NAMALWA (cell line): ENCODE measurements at regions not wholly inside any gene's neighbourhood (a gene's known extent, or its start where the extent isn't known, plus 50 kb on each side); places are given as distances from the start of the nearest gene placed in this dataset.

Source experiments
- DNase-seq: peaks from one replicate; pipeline ENCODE4 v3.0.0-alpha.2; 2015; ENCODE audit warnings: low spot score

- DNase-seq, result no peak
Observed at GRCh38 chr13:67440236-67440975, 210.3 kb upstream of the PCDH9 start.

- DNase-seq, result no peak
Observed at GRCh38 chr13:67439365-67439764, 209.2 kb upstream of the PCDH9 start.

- DNase-seq, result no peak
Observed at GRCh38 chr13:67438465-67438864, 208.3 kb upstream of the PCDH9 start.

- no peak for DNase-seq
Observed at GRCh38 chr13:67437244-67437643, 207.1 kb upstream of the PCDH9 start.

DNA sequence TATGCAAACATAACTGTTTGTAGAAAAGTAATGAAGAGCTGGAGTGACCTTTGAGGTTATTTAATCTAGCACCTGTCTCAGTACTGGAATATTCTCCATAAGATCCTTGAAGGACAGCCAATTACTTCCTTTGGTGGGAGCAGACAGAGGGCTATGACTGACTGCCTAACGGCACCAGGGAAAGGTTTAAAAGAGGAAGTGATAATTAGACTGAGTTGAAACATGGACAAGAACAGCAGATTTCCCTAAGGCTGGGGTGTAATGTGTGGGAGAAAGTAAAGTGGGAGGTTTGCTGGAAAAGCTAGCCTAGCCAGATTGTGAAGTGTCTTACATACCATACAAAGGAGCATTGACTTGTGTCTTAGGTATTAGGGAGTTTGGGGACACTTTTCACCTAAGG is 191.3 kb upstream of the PCDH9 start:
- no peak for DNase-seq

GRCh38 chr13:67416047-67416925 is 186.2 kb upstream of the PCDH9 start:
- DNase-seq, result peak; percentile 61

DNA sequence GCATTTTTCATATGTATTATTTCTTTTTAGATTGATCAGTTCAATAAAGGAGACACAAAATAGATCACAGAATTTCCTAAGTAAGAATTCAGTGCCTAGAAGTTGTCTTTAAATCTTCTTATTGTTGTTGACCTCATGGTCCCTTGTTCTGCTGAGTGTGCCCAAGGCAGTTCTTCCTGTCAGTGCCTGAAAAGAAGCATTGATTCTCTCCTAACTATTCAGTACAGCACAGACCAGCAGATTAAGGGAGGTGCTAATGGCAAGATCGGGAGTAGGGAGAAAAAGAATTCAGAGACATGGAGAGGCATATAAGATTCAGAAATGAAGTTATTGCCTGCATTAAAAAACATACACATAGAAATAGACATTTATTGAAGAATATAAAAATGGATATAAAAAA is 180.5 kb upstream of the PCDH9 start:
- no peak for DNase-seq

DNA sequence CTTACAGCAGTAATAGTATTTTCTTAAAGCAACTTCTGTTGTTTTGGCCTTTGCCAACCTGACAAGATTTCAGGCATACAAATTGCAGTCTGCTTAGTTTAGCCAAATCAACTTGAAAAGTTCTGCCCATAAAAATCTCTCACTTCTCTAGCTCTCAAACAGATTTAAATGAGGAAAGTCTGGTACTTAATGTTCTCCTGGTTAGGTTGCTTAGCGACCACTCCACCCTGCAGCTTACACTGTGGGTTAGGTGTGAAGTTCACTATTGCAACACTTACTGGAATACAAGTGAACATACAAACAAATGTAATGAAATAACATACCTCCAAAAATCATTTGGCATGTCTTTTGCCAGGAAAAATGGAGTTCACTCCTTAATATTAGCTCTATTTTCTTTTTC is 178.7 kb upstream of the PCDH9 start:
- DNase-seq, result no peak

DNA sequence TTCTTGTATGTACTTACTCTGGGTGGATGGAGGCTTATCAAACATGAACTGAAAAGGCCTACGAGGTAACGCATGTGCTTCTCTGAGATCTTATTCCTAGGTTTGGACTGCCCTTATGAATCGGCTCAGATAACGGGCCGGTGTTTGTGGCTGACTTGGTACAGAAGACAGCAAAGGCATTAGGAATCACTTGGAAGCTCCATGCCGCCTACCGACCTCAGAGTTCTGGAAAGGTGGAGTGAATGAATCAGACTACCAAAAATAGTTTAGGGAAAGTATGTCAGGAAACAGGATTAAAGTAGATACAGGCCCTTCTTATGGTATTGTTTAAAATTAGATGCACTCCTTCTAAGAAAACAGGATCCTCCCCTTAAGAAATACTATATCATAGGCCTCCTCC is 172.4 kb upstream of the PCDH9 start:
- DNase-seq, result no peak

DNA sequence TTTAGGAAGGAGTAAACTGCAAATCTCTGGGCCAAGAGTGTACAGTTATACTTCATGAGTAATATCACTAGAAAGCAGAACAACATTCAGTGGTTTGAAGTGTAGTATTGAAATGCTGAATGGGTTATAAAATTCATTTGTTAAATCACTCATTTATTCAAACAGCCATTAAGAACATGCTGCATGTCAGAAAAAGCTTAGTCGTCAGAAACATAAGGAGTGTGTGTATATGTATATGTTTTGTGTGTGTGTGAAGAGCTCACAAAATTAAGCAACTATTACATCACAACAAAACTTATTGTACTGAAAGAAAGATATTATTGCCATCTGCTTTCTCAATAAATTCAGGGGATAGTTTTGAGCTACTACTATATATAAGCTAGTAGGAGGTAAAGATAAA is 165.4 kb upstream of the PCDH9 start:
- DNase-seq, result no peak

GRCh38 chr13:67392014-67392413 is 161.9 kb upstream of the PCDH9 start:
- DNase-seq, result no peak

GRCh38 chr13:67390462-67391086 is 160.4 kb upstream of the PCDH9 start:
- no peak for DNase-seq

DNA sequence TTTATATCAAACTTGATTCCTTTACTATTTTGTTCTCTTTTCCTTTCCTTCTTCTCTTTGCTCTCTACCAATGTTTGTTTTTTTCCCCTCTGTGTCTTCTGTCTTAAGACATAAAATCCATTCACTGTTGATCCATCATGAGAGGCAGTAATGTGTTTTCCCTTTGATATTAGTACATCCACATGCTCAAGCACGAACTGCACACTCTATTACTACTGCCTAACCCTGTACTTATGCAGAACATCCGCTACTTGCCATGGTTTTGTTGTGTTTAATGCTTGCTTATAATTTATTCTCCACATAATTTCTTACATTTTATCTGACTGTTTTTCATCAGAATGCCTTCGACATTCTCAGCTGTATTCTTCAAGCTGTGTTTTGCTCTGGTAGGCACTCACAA is 159.0 kb upstream of the PCDH9 start:
- no peak for DNase-seq

DNA sequence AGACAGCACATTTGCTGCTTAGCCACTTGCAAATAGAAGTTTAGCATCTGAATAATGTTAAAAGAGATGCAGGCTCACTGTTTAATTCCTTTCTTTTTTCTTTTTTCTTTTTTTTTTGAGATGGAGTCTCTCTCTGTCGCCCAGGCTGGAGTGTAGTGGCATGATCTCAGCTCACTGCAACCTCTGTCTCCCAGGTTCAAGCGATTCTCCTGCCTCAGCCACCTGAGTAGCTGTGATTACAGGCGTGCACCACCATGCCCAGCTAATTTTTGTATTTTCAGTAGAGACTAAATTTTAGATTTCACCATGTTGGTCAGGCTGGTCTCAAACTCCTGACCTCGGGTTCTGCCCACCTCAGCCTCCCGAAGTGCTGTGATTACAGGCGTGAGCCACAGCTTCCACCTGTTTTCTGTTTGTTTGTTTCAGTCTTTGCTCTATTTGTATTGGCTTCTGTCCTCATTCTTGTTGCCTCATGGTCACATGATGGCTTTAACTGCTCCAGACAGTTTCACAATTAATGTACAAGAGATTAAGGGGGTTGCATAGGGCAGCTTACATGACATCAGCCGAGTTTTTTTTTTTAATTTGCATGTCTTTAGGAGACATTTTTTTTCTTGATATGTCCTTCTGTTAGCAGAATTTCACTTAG is 153.1 kb upstream of the PCDH9 start:
- DNase-seq, result peak; percentile 36

- no peak for DNase-seq
Observed at GRCh38 chr13:67377919-67378318, 147.8 kb upstream of the PCDH9 start.

GRCh38 chr13:67374391-67374790 is 144.3 kb upstream of the PCDH9 start:
- DNase-seq, result no peak

GRCh38 chr13:67372868-67373464 is 142.8 kb upstream of the PCDH9 start:
- DNase-seq, result no peak

GRCh38 chr13:67369895-67370660 is 139.9 kb upstream of the PCDH9 start:
- DNase-seq, result no peak

DNA sequence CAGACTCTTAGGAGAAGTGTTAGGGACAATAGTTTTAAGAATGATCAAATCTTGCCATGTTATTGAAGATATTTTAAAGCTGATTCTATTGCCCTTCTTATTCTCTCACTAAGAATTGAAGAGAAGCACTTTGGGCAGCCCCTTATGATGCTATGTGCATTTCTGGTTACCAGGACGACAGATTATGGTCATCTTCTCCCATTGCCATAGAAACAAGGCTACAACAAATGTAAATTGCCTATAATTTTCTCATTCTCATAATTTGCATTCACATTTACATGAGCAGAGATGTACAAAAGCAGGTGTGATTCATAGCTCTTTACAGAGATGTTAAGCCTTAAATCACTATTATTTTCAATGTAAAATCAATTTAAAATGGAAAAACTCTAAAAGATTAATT is 137.3 kb upstream of the PCDH9 start:
- peak; percentile 33 for DNase-seq

DNA sequence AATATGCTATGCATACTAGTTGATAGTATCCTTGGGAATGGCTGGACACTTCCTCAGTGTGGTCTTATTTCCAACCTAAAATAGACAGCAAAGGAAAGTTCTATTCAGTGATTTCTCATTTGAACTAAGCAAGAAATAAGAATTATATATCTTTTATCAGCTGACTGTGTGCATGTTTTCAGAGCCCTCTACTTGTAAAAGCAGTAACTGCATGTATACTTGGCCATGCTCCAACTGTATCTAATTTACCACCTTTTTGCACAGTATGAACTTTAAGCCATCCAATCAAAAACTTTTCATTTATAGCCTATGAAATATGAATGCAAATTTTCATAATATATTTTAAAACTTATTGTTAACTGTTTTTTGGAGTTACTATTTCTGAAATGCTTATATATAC is 136.4 kb upstream of the PCDH9 start:
- DNase-seq, result peak; percentile 51

GRCh38 chr13:67355812-67356476 is 125.8 kb upstream of the PCDH9 start:
- no peak for DNase-seq
